IMR-90 (cell line): ENCODE measurements at regions not wholly inside any gene's neighbourhood (a gene's known extent, or its start where the extent isn't known, plus 50 kb on each side); places are given as distances from the start of the nearest gene placed in this dataset.

Experiments used
- ATAC-seq: fragments of 200-7000 bp; cut with Tn5 transposase; 2 replicates; pipeline ENCODE4 v1.9.1; 2020; ENCODE audit warnings: low read depth, mild to moderate bottlenecking, moderate library complexity
- BruUV-seq: library from RNA; stranded (reverse); fragments of 400-500 nt; replicated peaks from 2 replicates; lab custom pipeline; 2021; lab: Mats Ljungman, UMichigan
- CTCF ChIA-PET: fragments of 300-600 bp; formaldehyde crosslinking; extraction: SDS; loops from one replicate; lab custom pipeline; 2021; ENCODE audit warnings: antibody characterized with exemption; lab: Yijun Ruan, JAX
- POLR2A ChIA-PET: fragments of 300-600 bp; sonication (Branson Sonifier 250); formaldehyde crosslinking; loops from one replicate; lab custom pipeline; 2022; ENCODE audit warnings: antibody characterized with exemption; ENCODE audit not compliant: unreplicated experiment; lab: Charles Lee
- DNase-seq: peaks from one replicate; pipeline ENCODE4 v3.0.0; 2013
- H2AFZ ChIP-seq: replicated peaks from 2 replicates; pipeline ENCODE3; 2013; ENCODE audit warnings: low read length, mild to moderate bottlenecking; ENCODE audit not compliant: poor library complexity
- H2AK5ac ChIP-seq: 2 replicates; pipeline ENCODE4 v1.6.1; 2013; ENCODE audit warnings: low read depth, low read length, inconsistent platforms
- H2AK9ac ChIP-seq: replicated peaks from 2 replicates; pipeline ENCODE3; 2013; ENCODE audit warnings: mild to moderate bottlenecking, low read depth, low read length, moderate library complexity; ENCODE audit not compliant: poor library complexity
- H2BK120ac ChIP-seq: 2 replicates; pipeline ENCODE4 v1.6.1; 2013; ENCODE audit warnings: low read depth, low read length, inconsistent platforms
- H2BK15ac ChIP-seq: 3 replicates; pipeline ENCODE4 v1.6.1; 2013; ENCODE audit warnings: low read depth, low read length, inconsistent platforms
- H2BK20ac ChIP-seq: 2 replicates; pipeline ENCODE4 v1.6.1; 2013; ENCODE audit warnings: low read depth, mild to moderate bottlenecking, inconsistent platforms, low read length, moderate library complexity
- H2BK5ac ChIP-seq: 2 replicates; pipeline ENCODE4 v1.6.1; 2013; ENCODE audit warnings: mild to moderate bottlenecking, low read depth, low read length, inconsistent platforms; ENCODE audit not compliant: poor library complexity, severe bottlenecking
- H3K14ac ChIP-seq: replicated peaks from 2 replicates; pipeline ENCODE4 v1.6.1; 2013; ENCODE audit warnings: low read depth, low read length, inconsistent platforms
- H3K18ac ChIP-seq: 2 replicates; pipeline ENCODE4 v1.6.1; 2013; ENCODE audit warnings: low read depth, low read length, control low read depth
- H3K23ac ChIP-seq: 2 replicates; pipeline ENCODE4 v1.6.1; 2013; ENCODE audit warnings: low read depth, low read length, inconsistent platforms
- H3K27ac ChIP-seq: 2 replicates; pipeline ENCODE4 v1.5.1; 2013; ENCODE audit warnings: mild to moderate bottlenecking, control low read depth, low read length; ENCODE audit not compliant: insufficient read depth
- H3K27me3 ChIP-seq: 2 replicates; pipeline ENCODE4 v1.6.1; 2013; ENCODE audit warnings: low read length; ENCODE audit not compliant: control insufficient read depth, insufficient read depth
- H3K36me3 ChIP-seq: 2 replicates; pipeline ENCODE4 v1.6.1; 2013; ENCODE audit warnings: low read length, mixed read lengths; ENCODE audit not compliant: control insufficient read depth, insufficient read depth
- H3K4ac ChIP-seq: 2 replicates; pipeline ENCODE4 v1.6.1; 2013; ENCODE audit warnings: low read depth, low read length, inconsistent platforms
- H3K4me1 ChIP-seq: 2 replicates; pipeline ENCODE4 v1.6.1; 2013; ENCODE audit warnings: low read length, mixed read lengths; ENCODE audit not compliant: control insufficient read depth, insufficient read depth
- H3K4me2 ChIP-seq: 2 replicates; pipeline ENCODE4 v1.6.1; 2013; ENCODE audit warnings: low read depth, mild to moderate bottlenecking, control low read depth, low read length, moderate library complexity
- H3K4me3 ChIP-seq: 2 replicates; pipeline ENCODE4 v1.5.1; 2013; ENCODE audit warnings: low read depth, mild to moderate bottlenecking, control low read depth, low read length, moderate library complexity; ENCODE audit not compliant: insufficient read depth
- H3K56ac ChIP-seq: 2 replicates; pipeline ENCODE4 v1.6.1; 2013; ENCODE audit warnings: low read length, inconsistent platforms; ENCODE audit not compliant: insufficient read depth; ENCODE audit errors: extremely low read depth
- H3K79me1 ChIP-seq, 2 experiments: 2 replicates each; pipeline ENCODE4 v1.6.1; 2013; ENCODE audit warnings: low read length in 2 of 2, inconsistent platforms in 1 of 2, low read depth in 1 of 2
- H3K9ac ChIP-seq: 2 replicates; pipeline ENCODE4 v1.6.1; 2013; ENCODE audit warnings: low read depth, low read length, control low read depth
- H3K9me1 ChIP-seq: 2 replicates; pipeline ENCODE4 v1.6.1; 2013; ENCODE audit warnings: low read length, inconsistent platforms; ENCODE audit not compliant: insufficient read depth
- H3K9me3 ChIP-seq: 2 replicates; pipeline ENCODE4 v1.6.1; 2013; ENCODE audit warnings: low read length; ENCODE audit not compliant: control insufficient read depth, insufficient read depth
- H4K20me1 ChIP-seq: 2 replicates; pipeline ENCODE4 v1.6.1; 2013; ENCODE audit warnings: low read length, inconsistent platforms; ENCODE audit not compliant: insufficient read depth
- H4K5ac ChIP-seq: 2 replicates; pipeline ENCODE4 v1.6.1; 2013; ENCODE audit warnings: mild to moderate bottlenecking, low read depth, low read length, control low read depth
- H4K8ac ChIP-seq, 2 experiments: 2 replicates each; pipeline ENCODE4 v1.6.1; 2013; ENCODE audit warnings: low read depth in 2 of 2, low read length in 2 of 2, control low read depth in 1 of 2, inconsistent platforms in 1 of 2
- H4K91ac ChIP-seq: 2 replicates; pipeline ENCODE4 v1.6.1; 2013; ENCODE audit warnings: low read depth, low read length, inconsistent platforms; ENCODE audit not compliant: insufficient read depth
- MAZ ChIP-seq: IDR thresholded peaks from 2 replicates; pipeline ENCODE4 v1.6.1; 2012; ENCODE audit warnings: low read depth, mild to moderate bottlenecking, low read length, improper control_type of control experiment, moderate library complexity, borderline replicate concordance
- MXI1 ChIP-seq: IDR thresholded peaks from 2 replicates; pipeline ENCODE4 v1.6.1; 2012; ENCODE audit warnings: low read depth, mild to moderate bottlenecking, low read length, moderate library complexity, borderline replicate concordance
- POLR2A ChIP-seq: IDR thresholded peaks from 2 replicates; pipeline ENCODE4 v1.6.1; 2012; ENCODE audit warnings: mild to moderate bottlenecking, low read depth, low read length
- RCOR1 ChIP-seq: IDR thresholded peaks from 2 replicates; pipeline ENCODE4 v1.6.1; 2012; ENCODE audit warnings: mild to moderate bottlenecking, low read length, improper control_type of control experiment; ENCODE audit not compliant: insufficient replicate concordance
- USF2 ChIP-seq: fragments of 150-350 bp; IDR thresholded peaks from 2 replicates; pipeline ENCODE4 v1.6.1; 2017; ENCODE audit warnings: mild to moderate bottlenecking, antibody characterized with exemption, low read length, low read depth
- WGBS, 2 experiments: methylation state at CpG; one replicate each; pipeline versions ENCODE4 v1.1.5 to v1.1.7; 2013; ENCODE audit warnings: missing lambda C conversion rate in 2 of 2; ENCODE audit not compliant: insufficient read length in 1 of 2; ENCODE audit errors: extremely low coverage in 2 of 2; 5-methylcytosine and 5-hydroxymethylcytosine counted together
- dilution Hi-C: fragments of 300-500 bp; cut with HindIII; formaldehyde crosslinking; loops from one replicate; pipeline ENCODE4 v1.14.3; 2018; ENCODE audit warnings: low sequenced_read_pairs; ENCODE audit not compliant: unreplicated experiment
- in situ Hi-C: fragments of 300-500 bp; cut with MboI; formaldehyde crosslinking; loops from 3 replicates; pipeline ENCODE4 v1.14.3; 2019; ENCODE audit warnings: low sequenced_read_pairs, inconsistent platforms, mixed read lengths
- intact Hi-C: fragments of 100-400 bp; cut with micrococcal nuclease; formaldehyde crosslinking; loops from 2 replicates; pipeline ENCODE4 v1.10.0; 2022

- no peak for TF ChIP-seq POLR2A
- TF ChIP-seq RCOR1, result no peak
- no peak for TF ChIP-seq MAZ
- no peak for TF ChIP-seq MXI1
- TF ChIP-seq USF2, result no peak
- Histone ChIP-seq H3K23ac (no peak overlapping the region), H2AFZ (no peak overlapping the region), H3K27me3 (peaks cover 5% of the 10 kb centered on the region), H3K4me2 (no peak overlapping the region), H3K9ac (no peak overlapping the region), H3K56ac (no peak overlapping the region), H2AK5ac (no peak overlapping the region), H4K20me1 (no peaks in the 10 kb centered on the region), H3K4ac (no peak overlapping the region), H3K27ac (no peak overlapping the region), H2BK120ac (no peak overlapping the region), H3K9me1 (no peaks in the 10 kb centered on the region), H2BK15ac (no peak overlapping the region), H3K18ac (no peak overlapping the region), H3K4me3 (no peak overlapping the region), H2BK5ac (no peak overlapping the region), H3K9me3 (no peaks in the 10 kb centered on the region), H4K5ac (no peak overlapping the region), H4K8ac (no peak overlapping the region), H3K4me1 (no peaks in the 10 kb centered on the region), H4K91ac (no peak overlapping the region), H3K14ac (no peak overlapping the region), H2BK20ac (no peak overlapping the region), H3K79me1 (no peaks in the 10 kb centered on the region), H2AK9ac (no peak overlapping the region), H3K36me3 (no peaks in the 10 kb centered on the region)
- DNase-seq (no peak), ATAC-seq (no peak)
- in situ Hi-C loops, result no loop called here
- intact Hi-C loops, result no loop called here
- BruUV-seq, result no TSS peak
- ChIA-PET POLR2A (no interaction called here), CTCF (no interaction called here)
- dilution Hi-C loops, result no loop called here
- WGBS, 2 experiments, result no CpG with 5 or more reads among the region's 3 CpGs
These were observed 218.3 kb downstream of the ICOS start for GRCh38 chr2:204154863-204155262.
